Karpas-422 (cell line): ENCODE measurements at regions not wholly inside any gene's neighbourhood (a gene's known extent, or its start where the extent isn't known, plus 50 kb on each side); places are given as distances from the start of the nearest gene placed in this dataset.

ENCODE experiments used
- DNase-seq: peaks from one replicate; pipeline ENCODE4 v3.0.0-alpha.2; 2015
- H2AFZ ChIP-seq: fragments of 200-600 bp; sonication (generic); 2 replicates; pipeline ENCODE4 v1.6.1; 2014; ENCODE audit warnings: antibody characterized with exemption, low read length, mixed read lengths
- H3K27ac ChIP-seq: fragments of 200-600 bp; sonication (generic); 2 replicates; pipeline ENCODE4 v1.5.1; 2014; ENCODE audit warnings: mild to moderate bottlenecking, low read length, moderate library complexity
- H3K27me3 ChIP-seq: fragments of 200-600 bp; sonication (generic); 2 replicates; pipeline ENCODE4 v1.6.1; 2014; ENCODE audit warnings: low read length, mixed read lengths
- H3K36me3 ChIP-seq: fragments of 200-600 bp; sonication (generic); 2 replicates; pipeline ENCODE4 v1.6.1; 2014; ENCODE audit warnings: low read length, mixed read lengths; ENCODE audit not compliant: insufficient read depth
- H3K4me1 ChIP-seq: fragments of 200-600 bp; sonication (generic); 2 replicates; pipeline ENCODE4 v1.6.1; 2014; ENCODE audit warnings: mild to moderate bottlenecking, low read length, mixed read lengths
- H3K4me2 ChIP-seq: fragments of 200-600 bp; sonication (generic); 2 replicates; pipeline ENCODE4 v1.6.1; 2014; ENCODE audit warnings: low read length, low read depth, mild to moderate bottlenecking; ENCODE audit not compliant: poor library complexity, severe bottlenecking
- H3K4me3 ChIP-seq: fragments of 200-600 bp; sonication (generic); 2 replicates; pipeline ENCODE4 v1.5.1; 2014; ENCODE audit warnings: mild to moderate bottlenecking, antibody characterized with exemption, low read length, mixed read lengths
- H3K79me2 ChIP-seq: fragments of 200-600 bp; sonication (generic); 2 replicates; pipeline ENCODE4 v1.6.1; 2014; ENCODE audit warnings: mild to moderate bottlenecking, low read length, mixed read lengths
- H3K9ac ChIP-seq: fragments of 200-600 bp; sonication (generic); 2 replicates; pipeline ENCODE4 v1.6.0; 2014; ENCODE audit warnings: low read length
- H3K9me2 ChIP-seq: fragments of 200-600 bp; sonication (generic), shearing (Covaris generic); replicated peaks from 2 replicates; pipeline ENCODE4 v1.6.0; 2014; ENCODE audit warnings: mild to moderate bottlenecking, low read length, moderate library complexity; ENCODE audit not compliant: insufficient read depth
- H3K9me3 ChIP-seq: fragments of 300-700, 200-600 bp; sonication (generic); 2 replicates; pipeline ENCODE4 v1.6.1; 2014; ENCODE audit warnings: low read length, mixed read lengths
- H4K20me1 ChIP-seq: fragments of 200-600 bp; sonication (generic); 2 replicates; pipeline ENCODE4 v1.6.1; 2014; ENCODE audit warnings: mild to moderate bottlenecking, antibody characterized with exemption, low read length, low read depth; ENCODE audit not compliant: insufficient read depth

- no peaks in the 10 kb centered on the region for H3K27me3 ChIP-seq
- H3K27ac ChIP-seq, result no peak overlapping the region
- no peak overlapping the region for H3K9ac ChIP-seq
- no peak for DNase-seq
- H4K20me1 ChIP-seq, result no peaks in the 10 kb centered on the region
- no peaks in the 10 kb centered on the region for H3K36me3 ChIP-seq
- no peaks in the 10 kb centered on the region for H3K9me3 ChIP-seq
- no peaks in the 10 kb centered on the region for H3K4me1 ChIP-seq
- no peak overlapping the region for H3K4me3 ChIP-seq
- H3K4me2 ChIP-seq, result no peak overlapping the region
- H3K9me2 ChIP-seq, result no peaks in the 10 kb centered on the region
- no peaks in the 10 kb centered on the region for H3K79me2 ChIP-seq
- H2AFZ ChIP-seq, result no peak overlapping the region
Measured at GRCh38 chr2:5083402-5083801, 608.8 kb upstream of the SOX11 start.

GRCh38 chr2:5089409-5089808 lies 602.8 kb upstream of the SOX11 start:
- H4K20me1 ChIP-seq, result no peaks in the 10 kb centered on the region
- H3K9me3 ChIP-seq, result no peaks in the 10 kb centered on the region
- no peak overlapping the region for H3K4me2 ChIP-seq
- H3K27ac ChIP-seq, result no peak overlapping the region
- no peak overlapping the region for H2AFZ ChIP-seq
- H3K4me1 ChIP-seq, result no peaks in the 10 kb centered on the region
- DNase-seq, result no peak
- H3K27me3 ChIP-seq, result no peaks in the 10 kb centered on the region
- H3K36me3 ChIP-seq, result no peaks in the 10 kb centered on the region
- no peaks in the 10 kb centered on the region for H3K9me2 ChIP-seq
- no peak overlapping the region for H3K4me3 ChIP-seq
- H3K9ac ChIP-seq, result no peak overlapping the region
- no peaks in the 10 kb centered on the region for H3K79me2 ChIP-seq

GRCh38 chr2:5093056-5093455 lies 599.1 kb upstream of the SOX11 start:
- Histone ChIP-seq H3K27me3 (no peaks in the 10 kb centered on the region), H2AFZ (no peak overlapping the region), H3K4me2 (no peak overlapping the region), H3K27ac (no peak overlapping the region), H3K79me2 (no peaks in the 10 kb centered on the region), H3K36me3 (no peaks in the 10 kb centered on the region), H3K9me3 (no peaks in the 10 kb centered on the region), H4K20me1 (no peaks in the 10 kb centered on the region), H3K9me2 (no peaks in the 10 kb centered on the region), H3K4me1 (no peaks in the 10 kb centered on the region), H3K9ac (no peak overlapping the region), H3K4me3 (no peak overlapping the region)
- DNase-seq, result no peak

- Histone ChIP-seq H3K4me3 (no peak overlapping the region), H3K9me3 (no peaks in the 10 kb centered on the region), H3K36me3 (no peaks in the 10 kb centered on the region), H3K27ac (no peak overlapping the region), H2AFZ (no peak overlapping the region), H3K9me2 (no peaks in the 10 kb centered on the region), H3K4me1 (no peaks in the 10 kb centered on the region), H3K79me2 (no peaks in the 10 kb centered on the region), H3K4me2 (no peak overlapping the region), H3K27me3 (no peaks in the 10 kb centered on the region), H3K9ac (no peak overlapping the region), H4K20me1 (no peaks in the 10 kb centered on the region)
- no peak for DNase-seq
Measured at GRCh38 chr2:5093518-5093917, 598.7 kb upstream of the SOX11 start.

- Histone ChIP-seq H3K9me3 (no peaks in the 10 kb centered on the region), H3K9ac (no peak overlapping the region), H3K36me3 (no peaks in the 10 kb centered on the region), H2AFZ (no peak overlapping the region), H3K4me2 (no peak overlapping the region), H3K9me2 (no peaks in the 10 kb centered on the region), H4K20me1 (no peaks in the 10 kb centered on the region), H3K27ac (no peak overlapping the region), H3K27me3 (no peaks in the 10 kb centered on the region), H3K79me2 (no peaks in the 10 kb centered on the region), H3K4me1 (no peaks in the 10 kb centered on the region), H3K4me3 (no peak overlapping the region)
- DNase-seq, result no peak
Measured at GRCh38 chr2:5094192-5094591, 598.0 kb upstream of the SOX11 start.

GRCh38 chr2:5098286-5098685 lies 593.9 kb upstream of the SOX11 start:
- Histone ChIP-seq H3K9me2 (no peaks in the 10 kb centered on the region), H3K27ac (no peak overlapping the region), H3K36me3 (no peaks in the 10 kb centered on the region), H4K20me1 (no peaks in the 10 kb centered on the region), H3K79me2 (no peaks in the 10 kb centered on the region), H3K4me1 (no peaks in the 10 kb centered on the region), H2AFZ (no peak overlapping the region), H3K27me3 (no peaks in the 10 kb centered on the region), H3K9ac (no peak overlapping the region), H3K4me3 (no peak overlapping the region), H3K4me2 (no peak overlapping the region), H3K9me3 (no peaks in the 10 kb centered on the region)
- no peak for DNase-seq

GRCh38 chr2:5102823-5103222 lies 589.4 kb upstream of the SOX11 start:
- Histone ChIP-seq H3K9ac (no peak overlapping the region), H3K9me3 (peaks cover 3% of the 10 kb centered on the region), H3K27ac (no peak overlapping the region), H3K27me3 (no peaks in the 10 kb centered on the region), H4K20me1 (no peaks in the 10 kb centered on the region), H3K4me2 (no peak overlapping the region), H3K9me2 (no peaks in the 10 kb centered on the region), H3K4me3 (no peak overlapping the region), H3K79me2 (no peaks in the 10 kb centered on the region), H2AFZ (no peak overlapping the region), H3K36me3 (no peaks in the 10 kb centered on the region), H3K4me1 (no peaks in the 10 kb centered on the region)
- DNase-seq, result no peak

GRCh38 chr2:5111581-5111980 lies 580.6 kb upstream of the SOX11 start:
- Histone ChIP-seq H2AFZ (no peak overlapping the region), H3K4me1 (no peaks in the 10 kb centered on the region), H3K36me3 (no peaks in the 10 kb centered on the region), H4K20me1 (no peaks in the 10 kb centered on the region), H3K79me2 (no peaks in the 10 kb centered on the region), H3K4me3 (no peak overlapping the region), H3K27ac (no peak overlapping the region), H3K9ac (no peak overlapping the region), H3K9me3 (peaks cover 14% of the 10 kb centered on the region), H3K4me2 (no peak overlapping the region), H3K27me3 (no peaks in the 10 kb centered on the region), H3K9me2 (no peaks in the 10 kb centered on the region)
- DNase-seq, result no peak

GRCh38 chr2:5119046-5119445 lies 573.1 kb upstream of the SOX11 start:
- no peak overlapping the region for H3K27ac ChIP-seq
- no peaks in the 10 kb centered on the region for H3K36me3 ChIP-seq
- H3K27me3 ChIP-seq, result no peaks in the 10 kb centered on the region
- H3K9ac ChIP-seq, result no peak overlapping the region
- H3K4me2 ChIP-seq, result no peak overlapping the region
- H3K79me2 ChIP-seq, result no peaks in the 10 kb centered on the region
- H3K9me3 ChIP-seq, result no peaks in the 10 kb centered on the region
- no peaks in the 10 kb centered on the region for H3K4me1 ChIP-seq
- no peaks in the 10 kb centered on the region for H4K20me1 ChIP-seq
- H2AFZ ChIP-seq, result no peak overlapping the region
- no peak for DNase-seq
- no peak overlapping the region for H3K4me3 ChIP-seq
- no peaks in the 10 kb centered on the region for H3K9me2 ChIP-seq
